ENCODE measurements at regions not wholly inside any gene's neighbourhood (a gene's known extent, or its start where the extent isn't known, plus 50 kb on each side); places are given as distances from the start of the nearest gene placed in this dataset.

DNA sequence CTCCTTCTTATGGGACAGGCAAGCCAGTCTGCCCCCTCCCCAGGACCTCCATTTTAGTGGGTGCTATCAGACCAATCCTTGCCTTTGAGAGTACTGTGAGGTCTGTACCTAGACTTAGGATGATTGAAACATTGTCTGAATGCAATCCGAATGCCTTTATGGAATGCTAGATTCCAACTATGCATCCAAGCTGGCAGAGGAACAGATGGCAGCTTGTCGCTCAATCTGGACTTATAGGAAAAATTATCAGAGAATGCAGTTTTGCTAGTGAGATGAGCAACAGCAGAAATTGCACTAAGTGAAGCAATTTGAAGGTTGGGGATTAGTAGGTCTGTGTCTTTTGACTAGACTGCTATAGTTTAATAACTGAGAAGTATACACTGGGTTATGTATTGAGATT is 109.1 kb downstream of the DYRK2 start:
- TF ChIP-seq, protein P1, sequence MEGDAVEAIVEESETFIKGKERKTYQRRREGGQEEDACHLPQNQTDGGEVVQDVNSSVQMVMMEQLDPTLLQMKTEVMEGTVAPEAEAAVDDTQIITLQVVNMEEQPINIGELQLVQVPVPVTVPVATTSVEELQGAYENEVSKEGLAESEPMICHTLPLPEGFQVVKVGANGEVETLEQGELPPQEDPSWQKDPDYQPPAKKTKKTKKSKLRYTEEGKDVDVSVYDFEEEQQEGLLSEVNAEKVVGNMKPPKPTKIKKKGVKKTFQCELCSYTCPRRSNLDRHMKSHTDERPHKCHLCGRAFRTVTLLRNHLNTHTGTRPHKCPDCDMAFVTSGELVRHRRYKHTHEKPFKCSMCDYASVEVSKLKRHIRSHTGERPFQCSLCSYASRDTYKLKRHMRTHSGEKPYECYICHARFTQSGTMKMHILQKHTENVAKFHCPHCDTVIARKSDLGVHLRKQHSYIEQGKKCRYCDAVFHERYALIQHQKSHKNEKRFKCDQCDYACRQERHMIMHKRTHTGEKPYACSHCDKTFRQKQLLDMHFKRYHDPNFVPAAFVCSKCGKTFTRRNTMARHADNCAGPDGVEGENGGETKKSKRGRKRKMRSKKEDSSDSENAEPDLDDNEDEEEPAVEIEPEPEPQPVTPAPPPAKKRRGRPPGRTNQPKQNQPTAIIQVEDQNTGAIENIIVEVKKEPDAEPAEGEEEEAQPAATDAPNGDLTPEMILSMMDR (conservative IDR thresholded peaks at IDR 0.05; ENCODE audit: low read length): no peak
- TF ChIP-seq EZH2phosphoT487 (IDR thresholded peaks at IDR 0.05; ENCODE audit: borderline replicate concordance, low read depth, low read length): no peak
